ENCODE measurements at regions not wholly inside any gene's neighbourhood (a gene's known extent, or its start where the extent isn't known, plus 50 kb on each side); places are given as distances from the start of the nearest gene placed in this dataset.
"Not testable (repeated sequence)": the region's sequence is repeated elsewhere in the genome, so short reads cannot be mapped to it uniquely, and the experiment has no call there.

DNA sequence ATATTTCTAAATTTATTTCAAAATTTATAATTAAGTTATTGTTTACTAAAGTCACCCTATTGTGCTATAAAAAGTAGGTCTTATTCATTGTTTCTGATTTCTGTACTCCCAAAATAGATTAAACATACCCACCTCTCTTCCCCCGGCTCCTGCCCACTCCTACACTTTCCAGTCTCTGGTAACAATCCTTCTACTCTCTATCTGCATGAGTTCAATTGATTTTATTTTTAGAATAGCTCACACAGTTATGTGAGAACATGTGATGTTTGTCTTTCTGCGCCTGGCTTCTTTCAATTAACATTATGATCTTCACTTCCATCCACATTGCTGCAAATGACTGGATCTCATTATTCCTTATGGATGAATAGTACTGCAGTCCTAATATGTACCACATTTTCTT is 269.3 kb downstream of the ACTRT1 start:
- no peak for DNase-seq

DNA sequence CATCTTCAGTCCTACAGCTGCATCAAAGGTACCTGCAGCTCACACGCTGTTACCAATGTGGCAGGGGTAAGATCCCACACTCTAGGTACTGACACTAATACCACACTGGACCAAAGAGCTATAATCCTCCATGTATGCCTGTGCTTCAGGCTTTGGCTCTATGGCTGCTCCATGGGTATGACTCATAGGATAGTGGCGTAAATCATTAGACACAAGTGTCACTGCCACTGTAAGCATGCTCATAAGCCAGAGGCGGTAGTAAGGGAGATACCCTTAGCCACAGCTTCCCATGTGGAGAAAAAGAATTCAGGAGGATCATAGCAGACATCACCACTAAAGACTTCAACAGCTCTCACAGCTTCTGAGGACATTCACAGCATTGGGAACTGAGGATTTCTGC is 287.5 kb downstream of the ACTRT1 start:
- no peak for DNase-seq

DNA sequence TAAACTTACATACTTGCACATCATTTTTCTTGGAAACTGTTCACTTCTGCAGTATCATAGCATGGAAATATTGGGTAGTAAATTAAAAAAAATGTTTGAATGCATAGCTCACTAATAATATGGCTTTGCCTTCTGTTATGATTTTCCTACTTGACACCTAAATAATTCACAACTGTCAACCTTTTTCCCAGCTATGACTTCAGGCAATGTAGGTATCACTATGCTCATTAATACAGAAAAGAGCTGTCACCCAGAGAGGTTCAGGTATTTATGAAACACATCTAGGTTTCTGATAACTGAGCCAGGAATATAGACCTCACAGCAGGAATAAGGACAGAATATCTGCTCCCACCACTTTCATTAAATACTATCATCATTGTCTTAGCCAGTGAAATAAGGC is 289.5 kb downstream of the ACTRT1 start:
- no peak for DNase-seq

DNA sequence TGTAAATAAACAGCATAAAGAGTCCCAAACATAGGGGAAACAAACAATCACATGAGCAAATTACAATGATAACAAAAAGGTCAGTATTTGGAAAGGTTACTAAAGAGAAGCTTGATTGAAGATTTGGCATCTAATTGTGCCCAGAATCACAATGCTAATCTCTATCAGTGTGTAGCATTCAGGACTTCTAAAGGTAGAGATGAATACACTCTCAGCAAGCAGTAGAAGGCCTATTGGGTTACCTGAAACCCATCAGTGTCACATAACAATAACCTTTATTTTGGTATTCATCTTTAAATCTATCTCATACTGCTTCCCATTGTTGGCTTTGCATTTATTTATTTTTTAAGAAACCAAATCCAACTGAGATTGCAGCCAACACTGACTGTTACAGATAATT is 319.5 kb downstream of the ACTRT1 start:
- DNase-seq, result no peak

DNA sequence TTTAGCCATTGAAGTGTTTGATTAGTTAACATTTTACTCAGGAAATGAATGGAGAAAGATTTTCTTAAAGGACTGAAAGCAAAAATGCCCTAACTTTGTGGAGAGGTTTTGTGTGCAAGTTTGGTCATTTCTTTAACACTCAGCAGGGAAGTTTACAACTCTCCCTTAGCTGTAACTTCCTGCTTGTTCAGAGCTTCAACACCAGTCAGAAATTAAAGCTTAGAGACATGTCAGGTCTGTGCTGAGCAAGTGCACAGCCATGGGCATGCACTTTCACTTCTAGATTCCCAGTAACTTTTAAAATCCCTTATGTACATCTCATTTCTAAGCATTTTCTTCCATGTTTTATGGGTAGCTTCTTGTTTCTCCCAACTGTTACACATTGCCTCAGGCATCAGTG is 326.0 kb downstream of the ACTRT1 start:
- no peak for DNase-seq

DNA sequence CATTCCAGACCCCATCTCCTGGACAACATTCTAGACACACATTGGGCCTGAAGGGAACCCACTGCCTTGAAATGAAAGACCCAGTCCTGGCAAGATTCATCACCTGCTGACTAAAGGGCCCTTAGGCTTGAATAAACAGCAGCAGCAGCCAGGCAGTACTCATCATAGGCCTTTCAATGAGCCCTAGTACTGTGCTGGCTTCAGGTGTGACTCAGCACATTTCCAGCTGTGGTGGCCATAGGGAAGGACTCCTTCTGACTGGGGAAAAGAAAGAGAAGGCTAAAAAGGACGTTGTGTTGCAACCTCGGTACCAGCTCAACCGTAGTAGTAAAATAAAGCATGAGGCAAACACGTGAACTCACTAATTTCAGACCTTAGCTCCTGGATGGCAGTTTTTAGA is 344.0 kb downstream of the ACTRT1 start:
- peak; percentile 56 for DNase-seq

DNA sequence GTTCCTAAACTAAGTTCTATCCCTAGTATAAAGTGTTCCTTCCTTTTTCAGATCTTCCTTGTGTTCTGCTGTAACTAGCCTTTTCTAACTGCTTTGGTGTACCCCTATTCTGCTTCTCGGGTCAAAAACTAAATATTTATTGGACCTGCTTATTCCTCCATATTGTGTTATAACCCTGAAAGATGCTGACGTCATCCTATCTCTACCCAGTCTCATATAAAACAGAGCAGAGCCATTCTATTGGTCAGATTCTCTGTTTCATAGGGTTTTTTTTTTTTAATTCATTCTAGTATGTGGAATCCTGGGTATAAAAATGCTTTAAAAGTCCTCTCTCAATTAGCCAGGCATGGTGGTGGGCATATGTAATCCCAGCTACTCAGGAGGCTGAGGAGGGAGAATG is 349.7 kb downstream of the ACTRT1 start:
- DNase-seq, result no peak

DNA sequence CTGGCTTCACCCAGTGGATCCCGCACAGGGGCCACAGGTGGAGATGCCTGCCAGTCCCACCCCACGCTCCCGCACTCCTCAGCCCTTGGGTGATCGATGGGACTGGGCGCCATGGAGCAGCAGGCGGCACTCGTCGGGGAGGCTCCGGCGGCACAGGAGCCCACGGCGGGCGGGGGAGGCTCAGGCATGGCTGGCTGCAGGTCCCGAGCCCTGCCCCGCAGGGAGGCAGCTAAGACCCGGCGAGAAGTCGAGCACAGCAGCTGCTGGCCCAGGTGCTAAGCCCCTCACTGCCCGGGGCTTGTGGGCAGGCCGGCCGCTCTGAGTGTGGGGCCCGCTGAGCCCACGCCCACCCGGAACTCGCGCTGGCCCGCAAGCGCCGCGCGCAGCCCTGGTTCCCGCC is 389.3 kb downstream of the ACTRT1 start:
- not testable (repeated sequence) for DNase-seq

DNA sequence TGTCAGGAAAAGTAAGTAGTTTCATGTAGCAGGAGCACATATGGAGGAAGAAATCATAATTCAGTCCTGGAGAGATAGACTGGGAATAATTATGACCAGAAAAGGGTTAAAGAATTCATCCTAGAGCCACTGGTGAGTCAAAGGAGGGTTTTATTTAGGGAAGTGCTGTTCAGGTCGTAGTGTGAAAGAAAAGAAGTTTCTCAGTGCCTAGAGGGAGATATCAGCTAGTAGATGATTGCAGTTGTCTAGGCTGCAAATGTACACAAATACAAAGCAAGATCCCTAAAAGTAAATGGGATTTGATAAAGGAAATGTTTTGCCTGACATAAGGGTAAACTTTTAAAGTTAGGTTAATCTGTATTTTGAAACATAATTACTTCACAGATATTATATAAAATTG is 403.2 kb downstream of the ACTRT1 start:
- DNase-seq, result no peak

DNA sequence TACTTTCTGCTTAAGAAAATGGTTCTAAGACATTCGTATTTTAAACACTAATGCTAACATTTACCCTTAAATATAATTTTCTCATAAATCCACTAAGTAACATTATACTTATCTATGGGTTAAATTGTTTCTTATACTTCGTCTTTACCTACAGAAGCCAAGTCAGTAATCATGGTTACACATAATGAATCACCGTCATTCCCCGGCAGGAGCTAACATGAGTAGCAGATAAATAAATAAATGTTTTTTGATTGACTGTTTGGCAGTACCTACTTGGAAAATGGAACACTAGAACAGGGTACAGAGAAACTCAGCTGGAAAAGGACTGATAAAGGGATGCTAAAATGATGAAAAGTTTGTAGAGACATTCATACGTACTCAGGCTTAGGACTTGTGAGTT is 430.4 kb downstream of the ACTRT1 start:
- no peak for DNase-seq

DNA sequence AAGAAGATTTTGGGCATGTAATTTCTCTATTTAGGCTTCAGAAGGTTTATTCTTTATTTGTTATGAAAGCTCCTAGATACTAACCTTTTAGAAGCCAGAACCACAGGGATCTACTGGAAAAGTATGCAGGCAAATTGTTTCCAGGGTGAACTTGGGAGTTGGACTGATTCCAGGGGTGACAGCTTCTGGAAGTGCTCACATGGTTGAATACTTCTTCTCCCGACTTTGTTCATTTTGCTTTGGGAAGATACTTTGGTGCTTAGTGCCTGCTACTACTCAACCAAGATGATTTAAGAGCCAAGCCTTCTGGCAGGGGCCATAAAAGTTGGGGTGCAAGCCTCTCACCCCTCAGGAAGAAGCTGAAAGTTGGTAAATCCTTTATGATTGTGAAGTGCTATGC is 445.6 kb downstream of the ACTRT1 start:
- DNase-seq, result no peak

DNA sequence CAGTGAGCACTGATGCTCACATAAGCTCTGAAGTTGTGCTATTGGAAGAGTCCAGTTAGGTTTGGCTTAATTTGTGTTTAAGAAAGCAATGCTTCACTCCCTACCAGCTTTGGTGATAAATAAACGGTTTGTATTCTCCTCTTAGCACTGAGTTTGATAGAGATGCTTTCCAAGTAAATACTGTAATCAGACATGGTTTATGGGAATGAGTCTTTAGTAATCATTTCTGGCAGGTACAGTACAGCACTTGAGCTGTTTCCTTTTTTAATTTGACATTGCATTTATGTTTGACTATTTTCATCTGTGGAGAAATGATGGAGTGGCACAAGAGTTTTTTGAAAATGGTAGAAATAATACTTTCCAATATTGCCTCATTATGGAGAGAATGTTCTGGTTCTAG is 455.3 kb downstream of the ACTRT1 start:
- DNase-seq, result no peak

DNA sequence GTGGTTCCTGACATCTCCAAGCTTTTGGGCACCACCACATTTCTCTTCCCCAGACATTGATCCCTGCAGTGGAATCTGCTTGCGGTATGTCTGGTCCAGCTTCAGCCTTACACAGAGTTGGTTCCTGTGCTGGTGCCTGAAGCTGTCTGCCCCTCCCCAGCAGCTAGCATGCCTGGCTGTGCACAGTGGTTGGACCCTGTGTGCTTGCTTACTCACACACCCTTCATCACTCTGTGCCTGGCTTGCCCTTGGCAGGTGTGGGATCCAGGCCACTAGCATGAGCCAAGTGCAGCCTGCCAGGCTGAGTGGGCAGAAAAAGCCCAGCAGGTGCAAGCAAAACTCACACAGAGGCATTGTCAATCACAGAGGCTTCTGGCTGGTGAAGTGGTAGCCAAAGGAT is 473.8 kb downstream of the ACTRT1 start:
- no peak for DNase-seq

DNA sequence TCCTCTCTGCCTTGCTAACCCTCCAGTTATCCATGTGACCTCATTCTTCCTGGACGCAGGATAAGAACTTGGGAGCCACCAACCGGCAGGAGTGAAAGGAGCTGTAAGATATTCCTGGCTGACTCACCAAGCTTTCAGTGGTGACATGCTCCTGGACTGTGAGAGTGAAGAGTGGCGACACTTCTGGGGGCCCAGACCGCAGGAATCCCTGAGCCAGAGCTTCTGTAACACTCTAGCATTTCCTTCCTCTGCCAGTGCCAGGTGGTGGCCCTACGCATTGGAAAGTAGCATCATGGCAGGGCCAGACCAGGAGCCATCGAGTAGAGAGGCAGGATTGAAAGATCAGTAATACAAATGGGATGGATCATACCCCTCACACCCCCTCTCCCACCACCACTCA is 474.3 kb downstream of the ACTRT1 start:
- DNase-seq, result no peak

DNA sequence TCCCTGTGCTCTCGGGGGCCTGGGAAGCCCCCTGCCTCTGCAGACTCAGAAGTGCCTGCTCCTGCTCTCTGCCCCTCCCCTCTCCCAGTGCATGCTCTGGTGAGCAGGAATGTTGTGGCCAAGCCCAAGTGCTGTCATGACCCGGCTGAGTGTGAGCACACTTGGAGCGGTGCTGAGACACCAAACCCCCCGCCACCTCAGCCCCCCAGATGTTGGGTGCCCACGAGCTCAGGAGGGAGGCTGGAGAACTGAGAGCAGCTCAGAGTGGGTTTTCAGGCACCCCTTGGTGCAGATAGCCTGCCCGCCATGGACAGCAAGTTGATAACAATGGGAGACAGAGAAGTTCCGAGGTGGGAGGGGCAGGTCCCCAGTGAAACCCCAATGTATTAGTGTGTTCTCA is 477.4 kb downstream of the ACTRT1 start:
- DNase-seq, result no peak

DNA sequence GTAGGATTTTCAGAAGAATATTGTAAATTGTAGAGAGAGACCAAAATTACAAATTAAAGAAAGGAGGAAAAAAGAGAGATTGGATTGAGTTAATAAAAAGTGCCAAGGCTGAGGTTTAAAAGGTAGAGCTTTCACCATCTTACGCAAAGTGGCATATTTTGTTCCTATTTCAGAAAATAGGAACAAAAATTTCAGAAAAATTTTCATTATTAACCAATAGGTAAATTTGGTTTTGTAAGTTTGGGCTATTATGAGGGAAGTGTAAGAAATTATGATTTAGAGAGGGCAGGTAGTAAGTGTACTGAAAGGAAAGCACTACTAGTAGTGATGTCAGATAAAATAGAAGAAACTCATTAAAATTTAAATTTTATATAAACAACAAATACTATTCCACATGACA is 479.7 kb downstream of the ACTRT1 start:
- no peak for DNase-seq

DNA sequence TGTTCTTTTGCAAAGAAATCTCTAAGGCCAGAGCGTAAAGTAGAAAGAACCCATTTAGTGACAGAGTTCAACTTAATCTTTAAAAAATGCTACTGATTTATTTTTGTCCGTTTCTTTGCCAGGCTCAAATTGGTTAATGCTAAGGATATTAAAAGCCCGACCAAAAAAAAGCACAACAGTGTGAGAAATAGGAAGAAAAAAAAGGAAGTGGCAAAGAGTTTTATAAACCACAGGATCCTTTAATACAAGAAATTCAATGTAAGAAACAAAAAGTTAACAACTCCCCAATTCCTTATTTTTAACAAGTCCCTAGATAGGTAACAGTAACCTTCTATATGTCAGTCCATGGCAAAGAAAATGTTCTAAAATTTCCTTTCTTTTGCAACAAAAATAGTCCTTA is 480.4 kb downstream of the ACTRT1 start:
- no peak for DNase-seq

DNA sequence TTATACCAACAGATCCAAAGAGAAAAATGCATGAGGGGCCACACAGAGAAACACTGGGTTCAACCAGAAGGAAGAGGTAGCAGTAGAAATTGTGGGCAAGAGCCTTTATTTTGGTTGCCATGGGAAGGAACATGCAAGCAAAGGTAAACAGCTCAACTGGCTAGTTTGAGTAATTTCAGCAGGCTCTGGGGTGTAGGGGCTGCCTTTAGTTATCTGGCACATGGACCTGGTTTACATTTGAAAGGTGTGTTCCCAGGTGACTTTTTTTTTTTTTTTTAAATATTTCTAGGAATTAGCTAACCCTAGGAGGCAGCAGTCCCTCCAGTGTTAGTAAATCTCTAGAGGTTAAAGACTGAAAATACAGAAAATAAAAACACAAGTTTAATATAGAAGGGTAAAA is 481.9 kb downstream of the ACTRT1 start:
- no peak for DNase-seq

DNA sequence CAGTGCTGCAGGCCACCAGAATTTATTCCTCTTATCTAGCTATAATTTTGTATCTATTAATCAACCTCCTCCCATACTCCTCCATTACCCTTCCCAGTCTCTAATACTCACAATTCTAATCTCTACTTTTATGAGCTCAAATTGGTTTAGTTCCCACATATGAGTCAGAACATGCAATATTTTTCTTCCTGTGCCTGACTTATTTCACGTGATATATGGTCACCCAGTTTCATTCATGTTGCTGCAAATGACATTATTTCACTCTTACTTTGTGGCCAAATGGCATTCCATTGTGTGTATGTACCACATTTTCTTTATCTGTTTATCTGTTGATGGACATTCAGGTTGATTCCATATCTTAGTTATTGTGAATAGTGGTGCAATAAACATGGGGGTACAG is 483.5 kb downstream of the ACTRT1 start:
- no peak for DNase-seq

DNA sequence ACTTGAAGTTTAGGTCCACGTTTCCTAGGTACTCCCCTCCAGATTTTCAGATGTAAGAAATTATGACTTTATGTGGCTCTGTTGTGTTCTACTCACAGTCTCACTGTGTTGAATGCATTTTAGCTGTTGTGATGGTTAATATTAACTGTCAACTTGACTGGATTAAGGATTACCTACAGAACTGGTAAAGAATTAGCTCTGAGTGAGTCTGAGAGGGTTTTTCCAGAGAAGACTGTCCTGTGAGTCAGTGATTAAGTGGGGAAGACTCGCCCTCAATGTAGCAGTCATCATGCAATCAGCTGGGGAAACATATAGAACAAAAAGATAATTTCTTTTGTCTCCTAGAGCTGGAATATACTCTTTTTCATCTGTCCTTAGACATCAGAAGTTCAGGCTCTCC is 493.4 kb downstream of the ACTRT1 start:
- no peak for DNase-seq

DNA sequence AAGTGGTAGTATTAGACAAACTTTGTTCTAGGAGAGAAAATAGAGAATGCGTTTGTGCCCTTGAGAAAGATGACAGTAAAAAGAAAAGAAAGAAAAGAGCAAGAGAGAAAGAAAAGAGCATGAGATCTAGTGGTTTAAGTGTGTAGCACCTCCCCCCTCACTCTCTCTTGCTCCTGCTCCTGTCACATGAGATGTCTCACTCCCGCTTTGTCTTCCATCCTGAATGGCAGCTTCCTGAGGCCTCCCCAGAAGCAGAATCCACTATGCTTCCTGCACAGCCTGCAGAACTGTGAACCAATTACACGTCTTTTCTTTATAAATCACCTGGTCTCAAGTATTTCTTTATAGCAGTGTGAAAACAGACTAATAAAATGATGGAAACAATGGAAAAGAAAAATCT is 499.6 kb downstream of the ACTRT1 start:
- no peak for DNase-seq

DNA sequence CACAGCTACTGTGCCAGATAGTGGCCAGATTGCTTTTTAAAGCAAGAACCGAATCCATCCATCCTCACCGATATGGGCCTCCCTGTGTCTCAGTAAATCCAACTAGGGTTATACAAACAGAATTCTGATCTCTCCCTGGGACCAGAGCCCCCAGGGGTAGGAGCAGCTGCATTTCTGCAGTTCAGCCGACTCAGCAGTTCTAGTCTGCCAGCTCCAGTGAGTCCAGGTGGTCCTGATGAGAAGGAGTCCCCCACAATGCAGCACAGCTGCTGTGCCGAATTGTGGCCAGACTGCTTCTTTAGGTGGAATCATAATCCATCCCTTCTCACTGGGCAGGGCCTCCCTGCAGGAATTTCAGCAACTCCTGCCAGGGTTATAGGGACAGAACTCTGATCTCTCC is 532.9 kb downstream of the ACTRT1 start:
- DNase-seq, result no peak

DNA sequence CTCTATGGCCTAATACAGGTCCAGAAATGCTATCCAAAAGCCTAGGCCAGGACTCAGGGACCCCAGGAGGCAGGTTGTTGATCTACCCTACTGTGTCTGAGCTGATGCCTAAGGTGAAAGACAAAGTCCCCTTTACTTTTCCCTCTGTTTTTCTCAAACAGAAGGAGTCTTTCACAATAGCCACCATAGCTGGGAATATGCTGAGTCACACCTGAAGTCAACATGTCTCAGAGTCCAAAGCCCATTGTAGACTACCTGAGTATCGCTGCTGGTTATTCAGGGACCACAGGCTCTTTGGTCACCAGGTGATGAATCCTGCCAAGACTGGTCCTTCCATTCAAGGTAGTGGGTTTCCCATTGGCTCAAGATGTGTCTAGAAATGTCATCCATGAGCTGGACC is 562.2 kb downstream of the ACTRT1 start:
- DNase-seq, result no peak

DNA sequence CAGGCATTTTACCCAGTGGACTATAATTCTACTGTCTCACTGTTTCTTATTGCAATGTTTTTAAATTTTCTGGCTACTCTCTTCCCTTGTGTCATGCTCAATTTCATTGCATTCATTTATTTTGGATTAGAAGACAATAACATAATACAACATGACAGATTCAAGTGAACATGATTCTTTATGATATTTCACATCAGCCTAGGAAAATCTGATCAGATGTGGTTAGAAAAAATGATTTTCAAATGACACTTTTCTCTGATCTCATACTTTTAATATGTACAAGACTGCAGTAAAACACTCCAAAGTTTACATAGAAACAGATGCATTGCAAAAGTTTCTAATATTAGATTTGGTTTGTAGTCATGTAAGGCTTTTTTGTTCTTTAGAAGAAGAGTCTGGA is 586.0 kb downstream of the ACTRT1 start:
- no peak for DNase-seq

DNA sequence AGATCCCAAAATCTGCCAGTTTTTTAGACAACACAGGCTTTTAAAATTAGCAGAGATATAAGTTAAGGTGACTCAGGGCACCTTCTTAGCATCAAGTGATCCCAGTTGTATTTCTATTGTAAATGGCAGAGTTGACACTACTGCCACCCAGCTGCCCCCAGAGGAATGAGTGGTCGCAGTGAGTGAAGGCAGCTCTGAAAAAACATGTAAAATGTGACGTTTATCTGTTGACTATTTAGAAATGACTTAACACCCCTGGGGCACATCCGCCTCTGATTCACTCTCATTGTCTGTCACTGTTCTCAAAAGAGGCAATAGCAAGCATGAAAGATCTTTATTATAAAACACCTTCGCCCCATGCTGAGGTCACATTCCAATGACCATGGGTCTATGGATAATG is 592.4 kb downstream of the ACTRT1 start:
- no peak for DNase-seq

DNA sequence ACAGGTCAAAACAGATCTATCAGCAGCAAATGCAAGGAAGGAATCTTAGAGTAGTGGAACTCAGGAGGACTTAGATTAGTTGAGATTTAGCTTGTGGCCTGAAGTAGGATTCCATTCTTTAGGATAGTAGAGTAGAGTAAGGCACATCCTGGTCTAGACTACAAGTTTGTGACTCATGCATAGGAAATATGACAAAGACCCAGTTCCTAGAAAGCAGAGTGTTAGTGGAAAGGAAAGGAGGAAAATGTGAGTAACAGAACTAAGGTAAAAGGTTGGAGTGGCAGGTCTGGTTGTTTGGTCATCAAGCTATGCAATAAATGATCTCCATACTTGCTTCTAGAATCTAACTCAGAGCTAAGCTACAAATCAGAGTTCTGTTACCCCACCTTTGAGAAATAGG is 595.0 kb downstream of the ACTRT1 start:
- no peak for DNase-seq

DNA sequence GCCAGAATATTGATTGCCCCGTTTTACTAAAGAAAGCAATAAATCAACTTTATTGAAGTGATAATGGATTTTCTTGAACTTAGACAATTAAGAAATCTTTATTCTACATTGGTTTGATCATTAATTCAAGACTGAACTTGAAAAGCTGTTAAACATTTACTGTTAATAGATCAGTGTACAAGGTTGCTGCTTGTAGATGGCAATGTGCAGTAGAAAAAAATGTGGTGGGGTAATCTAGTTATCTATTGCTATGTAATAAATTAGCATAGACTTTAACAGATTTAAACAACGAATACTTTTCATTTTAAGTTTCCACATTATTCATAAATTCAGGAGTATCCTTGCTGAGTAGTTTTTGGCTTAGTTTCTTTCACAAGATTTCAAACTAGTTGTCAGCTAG is 612.5 kb downstream of the ACTRT1 start:
- no peak for DNase-seq
